Spleen (tissue), 11 donors: ENCODE measurements at regions not wholly inside any gene's neighbourhood (a gene's known extent, or its start where the extent isn't known, plus 50 kb on each side); places are given as distances from the start of the nearest gene placed in this dataset.
"Not testable (repeated sequence)": the region's sequence is repeated elsewhere in the genome, so short reads cannot be mapped to it uniquely, and the experiment has no call there.

Experiments
- DNase-seq: peaks from one replicate; pipeline ENCODE4 v3.0.0-alpha.2; 2020
- H3K27ac ChIP-seq, 8 donors: fragments of 200-600 bp; sonication (generic) in 7 of 8; 1 replicate in 4 of 8; 2 replicates in 4 of 8; pipeline versions ENCODE4 v1.5.0 to v1.8.0; 2016 to 2021; ENCODE audit warnings: inconsistent platforms in 4 of 8, mild to moderate bottlenecking in 4 of 8, moderate library complexity in 1 of 8
- H3K27me3 ChIP-seq, 7 donors: fragments of 200-600 bp; sonication (generic) in 6 of 7; replicated peaks in 1 of 7; 1 replicate in 4 of 7; 2 replicates in 3 of 7; pipeline versions ENCODE4 v1.5.0 to v1.8.0; 2016 to 2021; ENCODE audit warnings: inconsistent platforms in 3 of 7, mild to moderate bottlenecking in 1 of 7
- H3K36me3 ChIP-seq, 6 donors: fragments of 200-600 bp; sonication (generic) in 5 of 6; 1 replicate in 4 of 6; 2 replicates in 2 of 6; pipeline versions ENCODE4 v1.5.0 to v1.8.0; 2016 to 2021; ENCODE audit warnings: inconsistent platforms in 2 of 6
- H3K4me1 ChIP-seq, 6 donors: fragments of 200-600 bp; sonication (generic) in 5 of 6; 1 replicate in 3 of 6; 2 replicates in 3 of 6; pipeline versions ENCODE4 v1.5.0 to v1.8.0; 2016 to 2021; ENCODE audit warnings: inconsistent platforms in 3 of 6
- H3K4me3 ChIP-seq, 8 donors: fragments of 200-600 bp; sonication (generic) in 7 of 8; 1 replicate in 4 of 8; 2 replicates in 4 of 8; pipeline versions ENCODE4 v1.5.0 to v1.8.0; 2016 to 2021; ENCODE audit warnings: inconsistent platforms in 4 of 8, mild to moderate bottlenecking in 4 of 8, moderate library complexity in 2 of 8
- H3K9me3 ChIP-seq, 8 donors: fragments of 200-600 bp; sonication (generic) in 7 of 8; 1 replicate in 4 of 8; 2 replicates in 4 of 8; pipeline versions ENCODE4 v1.5.0 to v1.8.0; 2016 to 2021; ENCODE audit warnings: inconsistent platforms in 4 of 8
- POLR2A ChIP-seq, 3 donors: fragments of 450-650 bp; IDR thresholded peaks; one replicate each; pipeline ENCODE4 v1.5.1; 2017; ENCODE audit warnings: antibody characterized with exemption in 3 of 3, mild to moderate bottlenecking in 1 of 3
- POLR2AphosphoS5 ChIP-seq, 3 donors: sonication (generic); formaldehyde crosslinking; IDR thresholded peaks; one replicate each; pipeline ENCODE4 v1.5.1; 2017; ENCODE audit warnings: antibody characterized with exemption in 3 of 3
- WGBS, 5 donors: extraction: QIAGEN DNeasy Blood & Tissue Kit in 3 of 5; methylation state at CpG; one replicate each; pipeline versions ENCODE4 v1.1.5 to v1.1.7; 2013 to 2018; 5-methylcytosine and 5-hydroxymethylcytosine counted together
- intact Hi-C: fragments of 100-400 bp; cut with DNase I; formaldehyde crosslinking; loops from one replicate; pipeline ENCODE4 v1.15.0; 2023; ENCODE audit warnings: low total_unique reads
- TF ChIP-seq, protein P1 (sequence below), 11 experiments: fragments of 200-600 bp in 7 of 11; fragments of 450-650 bp in 4 of 11; sonication (generic) in 4 of 11; IDR thresholded peaks in 8 of 11; conservative IDR thresholded peaks in 3 of 11; 1 replicate in 7 of 11; 2 replicates in 4 of 11; pipeline versions ENCODE4 v1.4.0 to v1.8.0; 2016 to 2021; ENCODE audit warnings: antibody characterized with exemption in 11 of 11, inconsistent platforms in 4 of 11, mild to moderate bottlenecking in 1 of 11
- donor health status: healthy with polysubstance abuse.
- donor health status: DM: no; HTN: no; CAD: no; lungs with moderate emphysema.
- donor health status: DM: no; HTN: no; CAD: no.
- donor health status: Bipolar disorder and iron deficiency.
- donor health status: healthy.
- donor health status: DM: no; HTN: no; CAD: no.
- donor health status: DM: yes; HTN: yes; CAD: no.

DNA sequence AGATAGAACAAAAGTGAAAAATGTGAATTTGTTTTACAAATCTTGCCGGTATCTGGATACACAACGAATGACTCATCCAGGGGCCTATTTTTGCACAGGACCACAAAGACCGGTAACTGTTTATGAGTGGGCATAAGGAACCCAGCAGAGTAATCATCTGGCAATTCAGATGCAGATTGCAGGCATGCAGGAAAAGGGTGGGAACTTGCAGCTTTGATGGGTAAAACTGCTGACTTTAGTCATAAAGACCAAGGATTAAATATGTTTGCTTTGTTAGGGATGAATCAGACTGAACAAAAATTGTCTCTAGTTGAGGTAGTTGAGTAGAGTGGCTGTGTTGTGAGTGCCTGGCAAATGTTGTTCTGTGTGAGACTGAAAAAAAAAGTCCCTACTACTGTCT, 309.6 kb upstream of the CCNH start:
- DNase-seq, result no peak
- Histone ChIP-seq H3K4me3 (no peak overlapping the region), H3K27me3 (no peaks in the 10 kb centered on the region), H3K36me3 (no peaks in the 10 kb centered on the region), H3K27ac (no peak overlapping the region), H3K4me1 (no peaks in the 10 kb centered on the region), H3K9me3 (peaks cover 0 to 21% (median 0%) of the 10 kb centered on the region in 8 donors)
- WGBS, 5 donors, result 72 to 85% (median 83%) methylated on average over 3 of the region's 3 CpGs
- intact Hi-C loops, result no loop called here
- TF ChIP-seq, protein P1, sequence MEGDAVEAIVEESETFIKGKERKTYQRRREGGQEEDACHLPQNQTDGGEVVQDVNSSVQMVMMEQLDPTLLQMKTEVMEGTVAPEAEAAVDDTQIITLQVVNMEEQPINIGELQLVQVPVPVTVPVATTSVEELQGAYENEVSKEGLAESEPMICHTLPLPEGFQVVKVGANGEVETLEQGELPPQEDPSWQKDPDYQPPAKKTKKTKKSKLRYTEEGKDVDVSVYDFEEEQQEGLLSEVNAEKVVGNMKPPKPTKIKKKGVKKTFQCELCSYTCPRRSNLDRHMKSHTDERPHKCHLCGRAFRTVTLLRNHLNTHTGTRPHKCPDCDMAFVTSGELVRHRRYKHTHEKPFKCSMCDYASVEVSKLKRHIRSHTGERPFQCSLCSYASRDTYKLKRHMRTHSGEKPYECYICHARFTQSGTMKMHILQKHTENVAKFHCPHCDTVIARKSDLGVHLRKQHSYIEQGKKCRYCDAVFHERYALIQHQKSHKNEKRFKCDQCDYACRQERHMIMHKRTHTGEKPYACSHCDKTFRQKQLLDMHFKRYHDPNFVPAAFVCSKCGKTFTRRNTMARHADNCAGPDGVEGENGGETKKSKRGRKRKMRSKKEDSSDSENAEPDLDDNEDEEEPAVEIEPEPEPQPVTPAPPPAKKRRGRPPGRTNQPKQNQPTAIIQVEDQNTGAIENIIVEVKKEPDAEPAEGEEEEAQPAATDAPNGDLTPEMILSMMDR (IDR thresholded peaks at IDR 0.05 in 8 of 11, conservative IDR thresholded peaks at IDR 0.05 in 3 of 11), result no peak
- TF ChIP-seq POLR2A (IDR thresholded peaks at IDR 0.05) (no peak), POLR2AphosphoS5 (IDR thresholded peaks at IDR 0.05) (no peak)

DNA sequence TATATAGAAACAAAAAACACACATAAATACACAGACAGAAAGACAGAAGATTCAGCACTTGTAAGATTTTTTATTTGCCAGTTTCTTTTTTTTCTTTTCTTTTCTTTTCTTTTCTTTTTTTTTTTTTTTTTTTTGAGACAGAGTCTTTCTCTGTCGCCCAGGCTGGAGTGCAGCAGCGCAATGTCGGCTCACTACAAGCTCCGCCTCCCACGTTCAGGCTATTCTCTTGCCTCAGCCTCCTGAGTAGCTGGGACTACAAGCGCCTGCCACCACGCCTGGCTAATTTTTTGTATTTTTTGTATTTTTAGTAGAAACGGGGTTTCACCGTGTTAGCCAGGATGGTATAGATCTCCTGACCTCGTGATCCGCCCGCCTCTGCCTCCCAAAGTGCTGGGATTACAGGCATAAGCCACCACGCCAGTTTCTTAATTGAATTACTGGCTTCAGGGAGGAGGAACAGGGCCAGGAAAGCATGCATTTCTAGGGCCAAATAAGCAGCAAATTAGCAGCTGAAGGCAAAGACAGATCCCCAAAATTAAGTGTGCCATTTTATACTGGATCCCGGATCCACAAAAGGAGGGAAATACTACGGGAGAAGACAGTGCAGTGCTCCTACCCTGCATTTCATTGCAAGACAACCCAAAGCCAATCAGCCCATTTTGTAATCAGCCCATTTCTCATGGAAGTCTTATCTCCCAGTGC, 305.6 kb upstream of the CCNH start:
- H3K4me3 ChIP-seq, H3K4me1 ChIP-seq, H3K27ac ChIP-seq, intact Hi-C loops, DNase-seq, H3K36me3 ChIP-seq, H3K27me3 ChIP-seq: not testable (repeated sequence)
- 84 to 91% (median 87%) methylated on average over 15 of the region's 15 CpGs for WGBS, 5 donors
- H3K9me3 ChIP-seq, result peaks cover 0 to 29% (median 0%) of the 10 kb centered on the region in 8 donors

DNA sequence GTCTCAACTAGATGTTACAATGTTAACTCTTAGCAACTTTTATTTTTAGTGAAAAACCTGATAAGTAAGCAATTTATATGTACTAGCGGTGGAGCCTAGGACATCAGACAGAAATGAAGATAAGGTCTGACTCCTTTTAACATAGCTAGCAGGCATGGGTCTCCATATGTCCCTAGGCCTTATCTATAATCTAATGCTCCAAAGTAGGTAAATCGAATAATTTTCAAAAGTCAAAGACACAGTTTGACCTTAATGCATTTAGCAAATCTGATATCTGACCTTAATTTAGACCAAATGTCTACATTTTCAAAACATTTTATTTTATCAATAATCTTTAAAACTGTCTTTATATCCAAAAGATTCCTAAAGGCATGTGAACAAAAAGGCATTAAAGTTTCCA, 305.0 kb upstream of the CCNH start:
- TF ChIP-seq POLR2A (IDR thresholded peaks at IDR 0.05) (no peak), POLR2AphosphoS5 (IDR thresholded peaks at IDR 0.05) (no peak)
- TF ChIP-seq, protein P1 (IDR thresholded peaks at IDR 0.05 in 8 of 11, conservative IDR thresholded peaks at IDR 0.05 in 3 of 11), result no peak
- Histone ChIP-seq H3K4me3 (no peak overlapping the region), H3K36me3 (no peaks in the 10 kb centered on the region), H3K4me1 (no peaks in the 10 kb centered on the region), H3K9me3 (peaks cover 0 to 29% (median 0%) of the 10 kb centered on the region in 8 donors), H3K27ac (no peak overlapping the region), H3K27me3 (no peaks in the 10 kb centered on the region)
- no peak for DNase-seq
- intact Hi-C loops, result no loop called here
- 87 to 90% (median 89%) methylated on average over 2 of the region's 2 CpGs for WGBS, 5 donors

DNA sequence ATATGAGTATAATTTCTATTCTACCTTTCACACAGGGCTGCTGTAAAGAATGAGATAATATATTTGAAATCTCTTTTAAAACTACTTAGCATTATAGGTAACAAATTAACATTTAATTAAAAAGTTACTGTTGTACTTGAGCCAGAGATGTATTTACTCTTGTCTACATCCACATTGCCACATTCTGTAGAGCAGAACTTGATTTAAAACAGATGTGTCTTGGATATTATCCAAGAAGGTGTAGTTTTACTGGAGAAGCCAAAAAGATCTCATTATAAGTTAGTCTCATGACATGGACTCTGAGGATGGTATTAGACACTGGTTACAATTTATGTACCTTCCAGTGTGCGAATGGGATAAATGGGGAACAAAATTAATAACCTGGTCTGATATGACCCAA, 293.1 kb upstream of the CCNH start:
- Histone ChIP-seq H3K4me1 (no peaks in the 10 kb centered on the region), H3K27me3 (no peaks in the 10 kb centered on the region), H3K4me3 (no peak overlapping the region), H3K27ac (no peak overlapping the region), H3K9me3 (peaks cover 0 to 14% (median under 1%) of the 10 kb centered on the region in 8 donors), H3K36me3 (no peaks in the 10 kb centered on the region)
- intact Hi-C loops, result no loop called here
- DNase-seq, result no peak
- WGBS, 5 donors, result 83 to 92% (median 88%) methylated on average over 1 of the region's 1 CpG
- TF ChIP-seq POLR2AphosphoS5 (IDR thresholded peaks at IDR 0.05), result no peak
- TF ChIP-seq, protein P1 (IDR thresholded peaks at IDR 0.05 in 8 of 11, conservative IDR thresholded peaks at IDR 0.05 in 3 of 11), result no peak
- TF ChIP-seq POLR2A (IDR thresholded peaks at IDR 0.05), result no peak
